ENCODE measurements at regions not wholly inside any gene's neighbourhood (a gene's known extent, or its start where the extent isn't known, plus 50 kb on each side); places are given as distances from the start of the nearest gene placed in this dataset.

- Mint-ChIP-seq H3K27ac (no peak overlapping the region), H3K9me3 (peaks cover 1 to 3% of the 10 kb centered on the region in 2 donors), H3K4me1 (ENCODE audit: low read depth) (no peaks in the 10 kb centered on the region), H3K27me3 (ENCODE audit: low read depth) (no peaks in the 10 kb centered on the region), H3K36me3 (ENCODE audit: insufficient read depth in 2 of 2) (no peaks in the 10 kb centered on the region), H3K4me3 (no peak overlapping the region)
- ATAC-seq (replicated peaks in 1 of 2) (no peak), DNase-seq (no peak)
Observed at GRCh38 chr9:119765632-119766175, 396.5 kb upstream of the BRINP1 start.

GRCh38 chr9:119763260-119763659, 394.0 kb upstream of the BRINP1 start:
- H3K4me1 Mint-ChIP-seq (ENCODE audit: low read depth) = no peaks in the 10 kb centered on the region
- H3K36me3 Mint-ChIP-seq (ENCODE audit: insufficient read depth in 2 of 2) = no peaks in the 10 kb centered on the region
- no peak for DNase-seq
- no peak overlapping the region for H3K4me3 Mint-ChIP-seq
- H3K27ac Mint-ChIP-seq = no peak overlapping the region
- ATAC-seq (replicated peaks in 1 of 2) = no peak
- H3K27me3 Mint-ChIP-seq (ENCODE audit: low read depth) = peaks cover 5% of the 10 kb centered on the region
- peaks cover 1 to 3% of the 10 kb centered on the region in 2 donors for H3K9me3 Mint-ChIP-seq

GRCh38 chr9:119761812-119762211, 392.6 kb upstream of the BRINP1 start:
- DNase-seq = no peak
- H3K27me3 Mint-ChIP-seq (ENCODE audit: low read depth) = peaks cover 5% of the 10 kb centered on the region
- H3K4me1 Mint-ChIP-seq (ENCODE audit: low read depth) = no peaks in the 10 kb centered on the region
- H3K9me3 Mint-ChIP-seq = peaks cover 0 to 1% of the 10 kb centered on the region in 2 donors
- no peak overlapping the region for H3K4me3 Mint-ChIP-seq
- H3K36me3 Mint-ChIP-seq (ENCODE audit: insufficient read depth in 2 of 2) = no peaks in the 10 kb centered on the region
- ATAC-seq (replicated peaks in 1 of 2) = no peak
- H3K27ac Mint-ChIP-seq = no peak overlapping the region

- no peak overlapping the region for H3K27ac Mint-ChIP-seq
- peaks cover 5% of the 10 kb centered on the region for H3K27me3 Mint-ChIP-seq (ENCODE audit: low read depth)
- ATAC-seq (replicated peaks in 1 of 2) = no peak
- no peaks in the 10 kb centered on the region for H3K36me3 Mint-ChIP-seq (ENCODE audit: insufficient read depth in 2 of 2)
- no peaks in the 10 kb centered on the region for H3K9me3 Mint-ChIP-seq
- H3K4me3 Mint-ChIP-seq = no peak overlapping the region
- H3K4me1 Mint-ChIP-seq (ENCODE audit: low read depth) = no peaks in the 10 kb centered on the region
- no peak for DNase-seq
Observed at GRCh38 chr9:119758990-119759389, 389.8 kb upstream of the BRINP1 start.

- H3K9me3 Mint-ChIP-seq = no peaks in the 10 kb centered on the region
- H3K4me3 Mint-ChIP-seq = no peak overlapping the region
- ATAC-seq (replicated peaks in 1 of 2) (no peak), DNase-seq (no peak)
- H3K27ac Mint-ChIP-seq = no peak overlapping the region
- H3K36me3 Mint-ChIP-seq (ENCODE audit: insufficient read depth in 2 of 2) = no peaks in the 10 kb centered on the region
- peaks cover 5% of the 10 kb centered on the region for H3K27me3 Mint-ChIP-seq (ENCODE audit: low read depth)
- H3K4me1 Mint-ChIP-seq (ENCODE audit: low read depth) = no peaks in the 10 kb centered on the region
Observed at GRCh38 chr9:119758241-119758640, 389.0 kb upstream of the BRINP1 start.

- Mint-ChIP-seq H3K36me3 (ENCODE audit: insufficient read depth in 2 of 2) (no peaks in the 10 kb centered on the region), H3K27ac (no peak overlapping the region), H3K9me3 (peaks cover 6 to 11% of the 10 kb centered on the region in 2 donors), H3K4me1 (ENCODE audit: low read depth) (no peaks in the 10 kb centered on the region), H3K4me3 (no peak overlapping the region), H3K27me3 (ENCODE audit: low read depth) (no peaks in the 10 kb centered on the region)
- DNase-seq (no peak), ATAC-seq (replicated peaks in 1 of 2) (no peak)
Observed at GRCh38 chr9:119739476-119739875, 370.2 kb upstream of the BRINP1 start.

GRCh38 chr9:119736491-119737454, 367.5 kb upstream of the BRINP1 start:
- Mint-ChIP-seq H3K27me3 (ENCODE audit: low read depth) (no peaks in the 10 kb centered on the region), H3K4me1 (ENCODE audit: low read depth) (no peaks in the 10 kb centered on the region), H3K27ac (no peak overlapping the region), H3K4me3 (no peak overlapping the region), H3K9me3 (peaks cover 3 to 7% of the 10 kb centered on the region in 2 donors), H3K36me3 (ENCODE audit: insufficient read depth in 2 of 2) (no peaks in the 10 kb centered on the region)
- ATAC-seq (replicated peaks in 1 of 2) (no peak), DNase-seq (no peak)

- DNase-seq (no peak), ATAC-seq (replicated peaks in 1 of 2) (no peak)
- no peak overlapping the region for H3K27ac Mint-ChIP-seq
- no peak overlapping the region for H3K4me3 Mint-ChIP-seq
- no peaks in the 10 kb centered on the region for H3K36me3 Mint-ChIP-seq (ENCODE audit: insufficient read depth in 2 of 2)
- peaks cover 7 to 10% of the 10 kb centered on the region in 2 donors for H3K9me3 Mint-ChIP-seq
- H3K27me3 Mint-ChIP-seq (ENCODE audit: low read depth) = no peaks in the 10 kb centered on the region
- no peaks in the 10 kb centered on the region for H3K4me1 Mint-ChIP-seq (ENCODE audit: low read depth)
Observed at GRCh38 chr9:119727988-119728387, 358.8 kb upstream of the BRINP1 start.

- Mint-ChIP-seq H3K27ac (no peak overlapping the region), H3K36me3 (ENCODE audit: insufficient read depth in 2 of 2) (no peaks in the 10 kb centered on the region), H3K4me3 (no peak overlapping the region), H3K9me3 (peaks cover 5 to 8% of the 10 kb centered on the region in 2 donors), H3K4me1 (ENCODE audit: low read depth) (no peaks in the 10 kb centered on the region), H3K27me3 (ENCODE audit: low read depth) (no peaks in the 10 kb centered on the region)
- no peak for DNase-seq
- no peak for ATAC-seq (replicated peaks in 1 of 2)
Observed at GRCh38 chr9:119726035-119726434, 356.8 kb upstream of the BRINP1 start.

GRCh38 chr9:119722384-119722783, 353.1 kb upstream of the BRINP1 start:
- no peaks in the 10 kb centered on the region for H3K27me3 Mint-ChIP-seq (ENCODE audit: low read depth)
- no peaks in the 10 kb centered on the region for H3K4me1 Mint-ChIP-seq (ENCODE audit: low read depth)
- H3K36me3 Mint-ChIP-seq (ENCODE audit: insufficient read depth in 2 of 2) = no peaks in the 10 kb centered on the region
- DNase-seq = no peak
- no peak overlapping the region for H3K27ac Mint-ChIP-seq
- H3K9me3 Mint-ChIP-seq = peaks cover 8 to 9% of the 10 kb centered on the region in 2 donors
- ATAC-seq (replicated peaks in 1 of 2) = no peak
- no peak overlapping the region for H3K4me3 Mint-ChIP-seq

GRCh38 chr9:119712325-119712724, 343.1 kb upstream of the BRINP1 start:
- Mint-ChIP-seq H3K4me1 (ENCODE audit: low read depth) (no peaks in the 10 kb centered on the region), H3K9me3 (peaks cover 2 to 4% of the 10 kb centered on the region in 2 donors)

GRCh38 chr9:119709431-119709830, 340.2 kb upstream of the BRINP1 start:
- ATAC-seq (replicated peaks in 1 of 2) = no peak

More at GRCh38 chr9:119712325-119712724, 343.1 kb upstream of the BRINP1 start:
- Mint-ChIP-seq H3K27ac (no peak overlapping the region), H3K4me3 (no peak overlapping the region), H3K27me3 (ENCODE audit: low read depth) (no peaks in the 10 kb centered on the region), H3K36me3 (ENCODE audit: insufficient read depth in 2 of 2) (no peaks in the 10 kb centered on the region)
- DNase-seq (no peak), ATAC-seq (replicated peaks in 1 of 2) (no peak)

GRCh38 chr9:119707228-119707845, 338.1 kb upstream of the BRINP1 start:
- no peak overlapping the region for H3K27ac Mint-ChIP-seq

More at GRCh38 chr9:119709431-119709830, 340.2 kb upstream of the BRINP1 start:
- Mint-ChIP-seq H3K4me1 (ENCODE audit: low read depth) (no peaks in the 10 kb centered on the region), H3K27me3 (ENCODE audit: low read depth) (no peaks in the 10 kb centered on the region), H3K27ac (no peak overlapping the region), H3K36me3 (ENCODE audit: insufficient read depth in 2 of 2) (no peaks in the 10 kb centered on the region), H3K4me3 (no peak overlapping the region), H3K9me3 (peaks cover 2 to 4% of the 10 kb centered on the region in 2 donors)
- no peak for DNase-seq

More at GRCh38 chr9:119707228-119707845, 338.1 kb upstream of the BRINP1 start:
- DNase-seq = no peak
- no peak for ATAC-seq (replicated peaks in 1 of 2)
- Mint-ChIP-seq H3K36me3 (ENCODE audit: insufficient read depth in 2 of 2) (no peaks in the 10 kb centered on the region), H3K9me3 (peaks cover 0 to 4% of the 10 kb centered on the region in 2 donors), H3K4me1 (ENCODE audit: low read depth) (no peaks in the 10 kb centered on the region), H3K4me3 (no peak overlapping the region), H3K27me3 (ENCODE audit: low read depth) (no peaks in the 10 kb centered on the region)
